ENCODE measurements at regions not wholly inside any gene's neighbourhood (a gene's known extent, or its start where the extent isn't known, plus 50 kb on each side); places are given as distances from the start of the nearest gene placed in this dataset.

GRCh38 chr19:29375429-29376119, 150.2 kb upstream of the VSTM2B start:
- no peak for DNase-seq

DNA sequence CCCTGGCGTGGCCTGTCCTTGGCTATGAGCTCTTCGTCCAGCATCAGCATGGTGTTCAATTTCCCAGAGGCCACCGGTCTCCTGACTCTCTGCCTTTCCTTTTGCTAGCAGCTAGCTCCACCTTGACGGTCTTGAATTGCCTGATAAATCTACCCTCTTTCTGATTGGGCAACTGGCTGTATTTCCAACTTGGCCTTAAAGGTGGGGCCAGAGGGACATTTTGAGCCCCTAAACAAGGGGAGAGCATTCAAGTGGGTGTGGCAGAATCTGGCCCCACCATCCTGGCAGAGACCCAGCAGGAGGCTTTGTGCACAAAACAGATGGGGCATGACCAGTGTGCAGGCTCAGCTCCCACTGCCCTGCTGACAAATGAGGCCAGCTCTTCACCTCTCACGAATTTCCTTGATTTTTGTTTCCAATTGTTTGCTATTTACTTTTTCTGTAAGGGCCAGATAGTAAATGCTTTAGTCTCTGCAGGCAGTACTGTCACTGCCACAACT, 148.9 kb upstream of the VSTM2B start:
- no peak for DNase-seq

DNA sequence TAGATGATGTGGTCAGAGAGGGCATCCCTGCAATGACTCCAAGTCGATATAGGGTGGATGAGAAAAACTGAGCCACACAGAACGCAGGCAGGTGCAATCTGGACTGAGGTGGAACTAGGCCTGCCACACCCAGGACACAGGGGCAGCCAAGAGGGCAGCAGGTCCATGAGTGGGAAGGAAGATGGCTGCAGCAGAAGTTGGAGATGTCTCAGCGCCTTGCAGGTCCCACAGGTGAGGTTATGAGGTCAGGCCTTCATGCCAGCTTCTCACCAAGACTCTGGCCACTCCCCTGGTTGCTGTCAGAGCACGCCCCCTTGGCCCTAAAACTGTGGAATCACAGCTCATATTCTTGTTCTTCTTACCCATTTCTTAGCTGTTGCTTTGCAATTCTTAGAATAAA, 147.7 kb upstream of the VSTM2B start:
- DNase-seq = no peak

GRCh38 chr19:29378543-29379080, 147.2 kb upstream of the VSTM2B start:
- DNase-seq = no peak

DNA sequence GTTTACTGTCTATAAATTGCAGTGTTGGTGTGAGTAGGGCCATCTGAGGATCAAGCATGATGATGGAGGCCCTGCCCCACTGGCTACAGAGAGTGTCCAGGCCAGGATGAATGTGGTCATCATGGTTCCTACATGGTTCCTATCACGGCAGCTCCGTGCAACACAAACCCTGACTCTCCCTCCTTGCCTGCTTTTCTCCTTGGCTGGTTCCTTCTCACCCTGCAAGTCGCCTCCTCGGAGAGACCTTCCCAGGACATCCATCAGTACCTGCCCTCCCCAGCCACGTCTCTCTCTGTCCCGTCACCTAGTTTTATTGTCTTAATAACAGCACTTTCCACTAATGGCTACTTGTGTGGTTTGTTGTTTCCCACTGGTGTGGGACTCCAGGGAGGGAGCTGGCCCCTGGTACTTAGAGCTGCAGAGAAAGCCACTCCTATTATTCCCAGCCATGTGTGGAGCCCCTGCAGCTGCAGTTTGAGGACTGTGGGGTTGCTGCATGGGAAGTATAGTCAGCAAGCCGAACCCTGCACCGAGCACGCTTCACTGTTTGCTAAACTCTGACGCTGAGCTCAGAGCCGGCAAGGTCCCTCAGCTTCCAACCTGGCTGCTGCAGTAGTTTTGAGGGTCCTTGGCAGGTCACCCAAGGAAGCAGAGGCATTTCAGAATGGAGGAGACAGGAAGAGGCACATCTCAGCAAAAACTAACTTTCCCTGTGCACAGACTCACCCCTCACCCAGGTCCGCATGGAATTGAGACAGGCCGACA, 146.4 kb upstream of the VSTM2B start:
- DNase-seq = no peak

GRCh38 chr19:29380581-29380980, 145.2 kb upstream of the VSTM2B start:
- no peak for DNase-seq

DNA sequence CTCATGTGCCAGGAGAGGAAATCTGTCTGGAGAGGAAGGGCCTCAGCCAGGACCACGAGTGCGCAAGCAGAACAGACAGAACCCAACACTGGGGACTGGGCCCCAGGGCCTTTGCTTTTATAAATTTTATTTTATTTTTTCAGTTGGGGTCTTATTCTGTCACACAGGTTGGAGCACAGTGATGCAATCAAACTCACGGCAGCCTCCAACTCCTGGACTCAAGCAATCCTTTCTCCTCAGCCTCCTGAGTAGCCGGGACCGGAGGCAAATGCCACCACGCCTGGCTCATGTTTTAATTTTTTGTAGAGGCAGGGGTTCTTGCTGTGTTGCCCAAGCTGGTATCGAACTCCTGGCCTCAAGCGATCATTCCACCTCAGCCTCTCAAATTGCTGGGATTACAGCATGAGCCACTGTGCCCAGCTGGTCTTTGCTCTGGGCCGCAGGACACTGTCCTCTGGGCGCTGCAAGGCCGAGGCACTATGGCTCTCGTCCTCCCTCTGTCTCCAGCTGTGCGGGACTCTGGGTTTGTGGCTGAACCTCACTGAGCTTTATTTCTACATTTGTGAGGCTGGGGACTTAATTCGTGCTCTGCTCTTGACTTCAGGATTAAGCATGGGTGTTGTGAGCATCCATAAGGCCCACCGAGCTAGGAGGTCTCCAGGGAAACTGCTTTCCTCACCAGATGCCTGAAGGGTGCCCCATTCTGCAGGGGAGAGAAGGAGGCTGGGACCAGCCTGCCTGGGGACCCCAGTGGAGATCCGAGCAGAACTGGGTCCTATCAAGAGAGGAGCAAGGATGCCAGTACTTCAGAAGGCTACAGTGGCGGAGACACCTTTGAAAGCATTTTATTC, 144.2 kb upstream of the VSTM2B start:
- no peak for DNase-seq

DNA sequence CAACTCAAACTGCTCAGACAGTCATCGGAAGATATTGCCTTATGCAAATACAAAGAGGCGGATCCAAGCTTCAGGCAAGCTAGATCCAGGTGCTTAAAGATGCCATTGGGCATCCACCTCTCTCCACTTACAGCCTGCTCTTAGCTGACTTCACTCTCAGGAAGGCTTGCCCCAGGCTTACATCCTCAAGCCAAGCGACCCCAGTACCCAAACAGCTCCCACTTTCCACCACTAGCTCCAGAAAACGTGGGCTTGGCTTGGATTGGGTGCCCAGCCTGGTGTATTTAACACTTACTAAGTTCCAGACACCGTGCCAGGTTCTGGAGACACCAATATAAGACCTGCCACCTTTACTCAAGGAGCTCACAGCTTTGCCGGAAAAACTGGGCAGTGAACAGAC, 142.1 kb upstream of the VSTM2B start:
- DNase-seq = no peak

DNA sequence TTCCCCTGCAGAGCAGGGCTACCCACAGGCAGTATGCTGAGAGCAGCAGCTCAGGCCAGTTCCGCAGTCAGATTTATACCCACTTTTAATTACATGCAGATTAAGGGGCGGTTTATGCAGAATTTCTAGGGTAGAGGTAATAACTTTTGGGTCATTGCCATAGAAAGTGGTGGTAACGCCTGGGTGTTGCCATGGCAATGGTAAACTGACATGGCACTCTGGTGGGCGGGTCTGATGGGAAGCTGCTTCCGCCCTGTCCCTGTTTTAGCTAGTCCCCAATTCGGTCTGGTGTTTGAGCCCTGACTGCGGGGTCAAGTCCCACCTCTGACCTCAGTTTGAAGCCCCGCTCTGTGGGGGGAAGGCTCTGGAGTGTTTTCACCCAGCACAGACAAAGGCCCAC, 141.1 kb upstream of the VSTM2B start:
- no peak for DNase-seq

GRCh38 chr19:29385191-29385795, 140.5 kb upstream of the VSTM2B start:
- no peak for DNase-seq

DNA sequence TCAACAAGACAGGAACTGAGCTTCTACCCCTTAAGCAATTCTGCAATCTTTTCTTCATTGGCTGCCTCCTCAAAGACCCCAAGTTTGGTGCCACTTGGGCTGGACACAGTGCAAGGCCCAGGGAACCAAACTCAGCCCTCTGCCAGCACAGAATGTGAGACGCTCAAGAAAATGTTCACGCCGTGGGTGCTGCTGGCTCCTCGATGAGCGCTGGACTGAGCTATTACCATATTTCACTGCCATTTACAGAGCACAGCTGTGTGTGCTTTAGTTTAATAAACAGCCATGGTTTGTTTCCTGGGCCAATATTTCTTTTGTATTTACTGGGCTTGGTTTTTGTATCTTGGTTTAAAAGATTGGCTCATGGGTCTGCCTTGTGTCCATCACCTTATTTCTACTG, 138.8 kb upstream of the VSTM2B start:
- DNase-seq = no peak

DNA sequence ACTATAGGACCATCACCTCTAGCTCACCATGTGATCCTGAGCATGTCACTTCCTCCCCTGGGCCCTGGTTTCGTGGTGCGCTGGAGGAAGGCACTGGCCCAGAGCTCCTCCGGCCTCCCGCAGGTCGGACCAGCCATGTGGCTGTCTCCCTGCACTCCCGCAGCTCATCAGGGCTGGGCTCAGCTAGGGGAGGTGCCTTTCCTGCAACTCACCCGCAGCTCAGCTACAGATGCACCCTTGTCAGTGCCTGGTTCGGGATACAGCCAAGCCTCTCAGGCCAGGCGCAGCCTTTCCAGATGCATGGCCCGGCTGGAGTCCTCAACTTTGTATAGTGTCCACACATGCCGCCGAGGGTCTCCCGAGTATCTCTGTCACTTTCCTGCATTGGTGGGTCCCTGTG, 138.2 kb upstream of the VSTM2B start:
- DNase-seq = no peak

DNA sequence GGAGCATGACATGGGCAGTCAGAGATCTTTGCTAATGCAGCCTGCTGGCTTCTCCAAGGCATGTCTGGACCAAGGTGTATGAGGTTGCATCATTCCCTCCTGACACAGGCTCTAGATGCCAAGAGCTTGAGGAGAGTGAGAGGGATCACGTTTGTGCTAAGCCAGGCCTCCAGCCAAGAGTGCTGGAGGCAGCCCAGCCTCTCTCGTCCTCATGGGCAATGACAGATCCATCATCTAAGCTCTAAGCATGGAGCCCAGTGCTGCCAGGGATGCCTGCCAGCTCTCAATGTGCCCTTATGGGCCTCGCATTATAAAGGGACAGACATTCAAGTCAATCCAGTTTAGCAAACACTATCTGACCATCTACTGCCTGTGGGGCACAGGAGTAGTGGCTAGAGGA, 136.3 kb upstream of the VSTM2B start:
- DNase-seq = no peak

- no peak for DNase-seq
Observed at GRCh38 chr19:29390742-29391141, 135.1 kb upstream of the VSTM2B start.

DNA sequence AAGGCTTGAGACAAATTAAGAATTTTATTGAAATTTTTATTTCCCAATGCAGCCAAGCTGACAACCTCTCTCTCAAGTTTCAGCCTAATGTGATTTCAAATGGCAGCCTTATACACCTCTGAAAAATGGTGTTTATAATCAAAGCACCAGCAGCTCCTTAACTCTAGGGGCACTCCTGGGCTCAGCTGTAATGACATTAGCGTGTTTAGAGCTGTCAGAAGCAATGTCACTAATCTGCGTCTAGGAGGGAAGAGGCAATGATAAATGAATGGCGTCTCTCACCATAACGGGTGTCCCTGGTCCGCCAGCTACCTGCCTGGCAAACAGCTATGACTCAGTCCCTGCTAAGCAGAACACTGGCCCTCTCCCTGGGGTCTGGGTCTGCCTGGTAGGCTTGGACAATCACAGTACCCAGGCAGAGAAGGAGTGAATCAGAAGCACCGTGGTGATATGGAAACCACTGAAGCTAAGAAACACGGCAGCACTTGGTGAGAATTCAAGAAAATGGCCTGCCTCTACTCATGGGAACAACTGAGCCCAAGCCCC, 131.8 kb upstream of the VSTM2B start:
- no peak for DNase-seq

GRCh38 chr19:29395111-29395733, 130.6 kb upstream of the VSTM2B start:
- no peak for DNase-seq

DNA sequence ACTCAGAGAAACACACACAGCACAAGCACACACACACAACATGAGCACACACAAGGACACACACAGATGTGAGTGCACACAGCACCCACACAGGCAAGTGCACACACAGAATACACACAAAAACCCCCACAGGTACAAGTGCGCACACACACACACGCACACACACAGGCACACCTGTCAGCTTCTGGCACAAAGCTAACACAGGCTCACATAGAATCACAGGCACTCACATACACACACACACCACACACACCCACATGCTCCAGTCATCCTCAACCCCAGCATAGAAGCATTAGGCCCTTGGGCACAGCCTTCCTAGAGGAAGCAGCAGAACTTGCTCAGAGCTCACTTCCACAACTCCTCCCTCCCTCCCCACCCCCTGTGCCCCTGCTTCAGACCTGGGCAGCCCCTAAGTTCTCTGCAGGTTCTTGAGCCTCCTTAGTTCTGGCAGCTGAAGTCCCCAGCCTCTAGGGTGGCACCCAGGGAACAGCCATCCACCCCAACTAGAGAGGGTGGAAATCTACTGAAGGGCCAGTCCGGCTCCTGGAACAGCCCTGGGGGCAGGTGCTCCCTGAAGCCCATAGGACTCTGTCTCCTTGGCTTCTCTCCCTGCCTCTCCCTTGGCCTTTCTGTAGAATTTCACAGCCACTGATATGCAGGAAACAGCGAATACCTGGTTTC, 129.9 kb upstream of the VSTM2B start:
- no peak for DNase-seq

DNA sequence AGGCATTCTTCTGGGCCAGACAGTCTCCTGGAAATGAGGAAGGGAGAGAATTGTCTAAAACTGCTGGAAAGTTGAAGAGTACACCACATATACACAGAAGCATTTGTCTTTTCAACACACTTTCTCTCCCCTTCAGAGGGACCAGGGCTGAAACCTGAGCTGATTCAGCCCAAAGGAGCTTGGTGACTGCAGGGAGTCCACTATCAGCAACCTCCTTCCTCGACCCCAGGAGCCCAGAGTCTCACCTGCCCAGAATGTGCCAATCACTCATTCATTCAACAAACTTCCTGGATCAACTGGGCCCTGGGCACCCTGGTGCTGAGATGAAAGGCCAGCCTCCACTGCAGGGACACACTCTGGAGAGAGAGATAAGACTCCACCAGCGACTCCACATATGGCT, 128.9 kb upstream of the VSTM2B start:
- no peak for DNase-seq

DNA sequence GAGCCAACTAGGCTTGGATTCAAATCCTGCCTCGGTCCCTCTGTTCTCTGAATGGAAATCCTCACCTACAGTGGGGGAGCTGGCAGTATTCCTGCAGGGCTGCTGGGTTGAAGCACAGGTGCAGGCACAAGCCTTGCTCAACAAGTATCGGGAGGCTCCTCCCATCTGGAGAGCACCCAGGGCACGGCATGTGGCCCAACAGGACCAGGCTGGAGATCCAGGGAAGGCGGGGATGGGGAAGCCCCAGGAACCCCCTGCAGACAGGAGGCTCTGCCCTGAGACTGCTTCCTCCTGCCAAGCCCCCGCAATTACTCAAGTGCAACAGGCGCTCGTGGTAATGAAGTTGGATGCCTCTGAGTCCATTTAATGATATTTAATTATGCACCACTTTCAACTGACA, 128.0 kb upstream of the VSTM2B start:
- no peak for DNase-seq

DNA sequence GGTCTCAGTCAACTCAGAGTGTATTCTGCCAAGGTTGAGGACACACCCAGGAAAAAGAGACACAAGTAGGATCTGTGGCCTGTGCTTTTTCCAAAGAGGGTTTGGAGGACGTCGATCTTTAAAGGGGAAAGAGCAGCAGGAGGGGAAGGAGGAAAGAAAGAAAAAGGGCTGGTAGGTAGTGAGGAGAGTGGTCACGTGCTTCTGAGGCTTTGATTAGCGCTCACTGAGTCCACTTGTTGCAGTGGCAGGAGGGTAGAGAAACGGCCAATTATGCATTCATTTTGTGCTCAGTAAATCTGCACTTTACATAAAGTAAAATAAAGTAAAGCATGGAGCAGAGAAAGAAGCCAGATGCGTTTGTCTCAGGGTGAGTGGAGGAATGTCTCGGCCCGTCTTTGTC, 126.0 kb upstream of the VSTM2B start:
- no peak for DNase-seq

DNA sequence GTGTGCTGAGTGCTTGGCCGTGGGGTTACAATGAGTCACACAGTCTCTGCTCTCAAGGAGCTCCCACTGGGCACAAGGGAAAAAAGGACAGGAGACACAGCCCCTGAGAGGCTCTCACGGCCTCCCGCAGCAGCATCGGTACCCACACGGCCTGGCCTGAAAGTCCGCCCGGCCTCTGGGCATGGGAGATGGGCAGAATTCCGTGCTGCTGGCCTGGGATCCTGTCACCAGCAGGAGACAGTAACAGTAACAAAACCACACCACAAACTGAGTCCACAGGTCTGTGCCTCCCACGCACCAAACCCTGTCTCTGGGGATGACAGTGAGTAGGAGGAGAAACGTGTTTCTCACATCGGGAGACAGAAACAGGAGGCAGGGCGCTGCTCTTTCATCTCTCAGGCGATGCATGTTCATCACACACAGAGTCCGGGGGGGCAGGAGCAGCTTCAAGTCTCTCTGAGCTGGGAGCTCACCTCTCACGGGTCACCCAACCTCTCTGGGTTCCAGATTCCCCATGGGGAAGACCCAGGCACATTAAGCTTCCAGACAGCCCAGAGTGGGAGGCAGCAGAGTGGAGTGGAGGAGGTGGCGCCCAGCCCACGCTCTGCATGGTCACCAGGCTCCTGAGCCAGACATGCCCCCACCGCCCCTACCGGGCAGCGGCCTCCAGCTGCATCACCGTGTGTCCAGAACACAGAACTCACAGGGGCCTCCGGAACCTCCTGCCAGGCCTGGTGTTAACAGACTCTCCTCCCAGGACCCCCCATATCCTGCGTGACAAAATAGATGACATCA, 124.7 kb upstream of the VSTM2B start:
- no peak for DNase-seq
